Stomach (tissue), 8 donors: ENCODE measurements at regions not wholly inside any gene's neighbourhood (a gene's known extent, or its start where the extent isn't known, plus 50 kb on each side); places are given as distances from the start of the nearest gene placed in this dataset.

Experiments
- DNase-seq, 2 donors: peaks; one replicate each; pipeline versions ENCODE4 v3.0.0 to v3.0.0-alpha.2; 2013 to 2019
- H3K27ac ChIP-seq, 5 donors: fragments of 200-600 bp in 4 of 5; sonication (generic) in 4 of 5; one replicate each; pipeline ENCODE4 v1.5.1; 2013 to 2019; ENCODE audit warnings: mild to moderate bottlenecking in 1 of 5, moderate library complexity in 1 of 5
- H3K27me3 ChIP-seq, 3 donors: fragments of 200-600 bp; sonication (generic); one replicate each; pipeline ENCODE4 v1.5.1; 2017 to 2019; ENCODE audit warnings: mixed run types in 1 of 3
- H3K36me3 ChIP-seq, 4 donors: fragments of 200-600 bp; sonication (generic); 1 replicate in 3 of 4; 2 replicates in 1 of 4; pipeline ENCODE4 v1.5.1; 2016 to 2019
- H3K4me1 ChIP-seq, 4 donors: fragments of 200-600 bp; sonication (generic); one replicate each; pipeline ENCODE4 v1.5.1; 2016 to 2019
- H3K4me3 ChIP-seq, 4 donors: fragments of 200-600 bp; sonication (generic) in 3 of 4; one replicate each; pipeline ENCODE4 v1.5.1; 2016 to 2019; ENCODE audit warnings: mild to moderate bottlenecking in 1 of 4
- H3K9me3 ChIP-seq, 4 donors: fragments of 200-600 bp; sonication (generic); one replicate each; pipeline ENCODE4 v1.5.1; 2016 to 2019
- EP300 ChIP-seq: sonication (generic); formaldehyde crosslinking; IDR thresholded peaks from one replicate; pipeline ENCODE4 v1.6.1; 2017; ENCODE audit warnings: antibody characterized with exemption
- POLR2A ChIP-seq, 4 donors: fragments of 450-650 bp; IDR thresholded peaks; one replicate each; pipeline ENCODE4 v1.6.1; 2016; ENCODE audit warnings: antibody characterized with exemption in 4 of 4, control low read depth in 2 of 4, mild to moderate bottlenecking in 1 of 4, moderate library complexity in 1 of 4
- POLR2AphosphoS5 ChIP-seq, 3 donors: sonication (generic); formaldehyde crosslinking; IDR thresholded peaks; one replicate each; pipeline ENCODE4 v1.6.1; 2016; ENCODE audit warnings: antibody characterized with exemption in 3 of 3
- WGBS, 5 donors: extraction: QIAGEN DNeasy Blood & Tissue Kit in 3 of 5; methylation state at CpG; one replicate each; pipeline versions ENCODE4 v1.1.5 to v1.1.7; 2013 to 2018; 5-methylcytosine and 5-hydroxymethylcytosine counted together
- intact Hi-C: fragments of 100-400 bp; cut with DNase I; formaldehyde crosslinking; loops from one replicate; pipeline ENCODE4 v1.15.1; 2023; ENCODE audit warnings: low total_unique reads
- TF ChIP-seq, protein P1 (sequence below), 7 experiments: fragments of 450-650 bp in 4 of 7; fragments of 200-600 bp in 3 of 7; sonication (generic) in 3 of 7; IDR thresholded peaks; one replicate each; pipeline ENCODE4 v1.5.1; 2016 to 2019; ENCODE audit warnings: antibody characterized with exemption in 7 of 7, control low read depth in 2 of 7, mild to moderate bottlenecking in 1 of 7
- donor health status: healthy with polysubstance abuse.
- donor health status: Bipolar disorder and iron deficiency.
- donor health status: healthy.

DNA sequence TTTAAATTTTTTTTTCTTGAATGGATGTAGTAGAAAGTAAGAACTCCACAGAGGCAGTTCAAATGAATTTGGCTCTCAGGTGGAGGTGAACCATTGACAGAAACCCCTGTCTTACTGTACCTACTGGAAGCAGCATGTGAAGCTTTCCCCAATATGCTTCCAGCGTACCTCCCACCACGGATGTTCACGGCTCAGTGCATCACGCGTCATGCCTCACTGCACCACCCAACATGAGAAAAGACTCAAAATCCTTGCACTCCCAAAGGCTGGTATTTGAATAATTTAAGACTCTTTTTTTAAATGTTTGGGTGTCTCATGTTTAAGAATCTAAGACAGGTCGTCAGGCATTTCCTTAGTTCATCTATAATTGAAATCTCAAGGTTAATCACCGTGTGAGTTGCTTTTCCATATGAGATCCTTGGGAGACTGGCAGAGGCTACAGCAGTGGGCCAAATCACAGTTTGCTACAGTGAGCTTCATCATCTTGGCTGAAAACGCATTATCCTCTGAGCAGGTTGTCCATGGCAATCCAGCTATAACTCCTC lies 846.4 kb downstream of the DCDC2C start:
- no peak overlapping the region for H3K4me3 ChIP-seq
- TF ChIP-seq EP300 (no peak), POLR2A (IDR thresholded peaks at IDR 0.05) (no peak), POLR2AphosphoS5 (IDR thresholded peaks at IDR 0.05) (no peak)
- TF ChIP-seq, protein P1, sequence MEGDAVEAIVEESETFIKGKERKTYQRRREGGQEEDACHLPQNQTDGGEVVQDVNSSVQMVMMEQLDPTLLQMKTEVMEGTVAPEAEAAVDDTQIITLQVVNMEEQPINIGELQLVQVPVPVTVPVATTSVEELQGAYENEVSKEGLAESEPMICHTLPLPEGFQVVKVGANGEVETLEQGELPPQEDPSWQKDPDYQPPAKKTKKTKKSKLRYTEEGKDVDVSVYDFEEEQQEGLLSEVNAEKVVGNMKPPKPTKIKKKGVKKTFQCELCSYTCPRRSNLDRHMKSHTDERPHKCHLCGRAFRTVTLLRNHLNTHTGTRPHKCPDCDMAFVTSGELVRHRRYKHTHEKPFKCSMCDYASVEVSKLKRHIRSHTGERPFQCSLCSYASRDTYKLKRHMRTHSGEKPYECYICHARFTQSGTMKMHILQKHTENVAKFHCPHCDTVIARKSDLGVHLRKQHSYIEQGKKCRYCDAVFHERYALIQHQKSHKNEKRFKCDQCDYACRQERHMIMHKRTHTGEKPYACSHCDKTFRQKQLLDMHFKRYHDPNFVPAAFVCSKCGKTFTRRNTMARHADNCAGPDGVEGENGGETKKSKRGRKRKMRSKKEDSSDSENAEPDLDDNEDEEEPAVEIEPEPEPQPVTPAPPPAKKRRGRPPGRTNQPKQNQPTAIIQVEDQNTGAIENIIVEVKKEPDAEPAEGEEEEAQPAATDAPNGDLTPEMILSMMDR (IDR thresholded peaks at IDR 0.05), result no peak
- no peaks in the 10 kb centered on the region for H3K36me3 ChIP-seq
- DNase-seq, result no peak
- no peaks in the 10 kb centered on the region for H3K27me3 ChIP-seq
- 82 to 87% (median 86%) methylated on average over 8 of the region's 8 CpGs for WGBS, 5 donors
- intact Hi-C loops, result no loop called here
- peaks cover 0 to 7% (median 0%) of the 10 kb centered on the region in 4 donors for H3K9me3 ChIP-seq
- H3K27ac ChIP-seq, result no peak overlapping the region
- no peaks in the 10 kb centered on the region for H3K4me1 ChIP-seq

DNA sequence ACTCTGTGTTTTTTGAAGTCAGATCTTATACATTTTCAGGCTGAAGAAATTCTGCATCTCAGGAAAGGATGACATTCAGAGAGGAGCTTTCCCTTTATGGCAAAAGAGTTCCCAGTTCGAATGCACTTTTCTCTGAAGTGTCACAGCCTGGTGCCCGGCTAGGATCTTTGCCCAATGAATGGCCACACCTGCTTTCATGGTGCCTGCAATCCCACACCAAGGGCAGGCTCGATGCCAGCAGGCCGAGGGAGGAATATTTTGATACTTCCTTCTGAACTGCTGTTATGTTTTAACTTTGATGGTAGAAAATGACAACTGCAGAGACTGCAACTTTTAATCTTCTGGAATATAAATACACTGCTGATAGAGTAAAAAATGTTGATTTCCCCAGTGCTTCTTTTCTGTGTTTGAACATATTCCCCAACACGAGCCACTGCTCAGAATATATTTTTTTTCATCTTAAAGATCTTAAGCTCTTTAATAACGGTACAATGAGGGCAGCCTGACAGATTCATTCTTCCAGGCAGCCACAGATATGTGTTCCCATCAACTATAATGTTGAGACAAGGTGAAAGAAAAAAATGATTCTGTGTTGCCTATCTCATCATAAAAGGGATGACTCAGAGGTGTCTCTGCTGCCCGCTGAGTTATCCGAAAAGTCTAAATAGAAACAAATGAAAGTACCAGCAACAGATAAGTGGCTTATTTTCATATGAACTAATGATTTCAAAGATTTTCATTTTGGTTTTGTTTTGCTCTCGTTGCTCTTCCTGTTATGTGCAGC lies 848.5 kb downstream of the DCDC2C start:
- no peak for TF ChIP-seq POLR2AphosphoS5 (IDR thresholded peaks at IDR 0.05)
- TF ChIP-seq, protein P1 (IDR thresholded peaks at IDR 0.05), result no peak
- TF ChIP-seq POLR2A (IDR thresholded peaks at IDR 0.05), result no peak
- TF ChIP-seq EP300, result no peak
- Histone ChIP-seq H3K27me3 (no peaks in the 10 kb centered on the region), H3K27ac (no peak overlapping the region), H3K4me1 (no peaks in the 10 kb centered on the region), H3K36me3 (no peaks in the 10 kb centered on the region), H3K9me3 (peaks cover 0 to 9% (median under 1%) of the 10 kb centered on the region in 4 donors), H3K4me3 (no peak overlapping the region)
- DNase-seq, result no peak
- WGBS, 5 donors, result 60 to 71% (median 69%) methylated on average over 9 of the region's 9 CpGs
- intact Hi-C loops, result no loop called here

DNA sequence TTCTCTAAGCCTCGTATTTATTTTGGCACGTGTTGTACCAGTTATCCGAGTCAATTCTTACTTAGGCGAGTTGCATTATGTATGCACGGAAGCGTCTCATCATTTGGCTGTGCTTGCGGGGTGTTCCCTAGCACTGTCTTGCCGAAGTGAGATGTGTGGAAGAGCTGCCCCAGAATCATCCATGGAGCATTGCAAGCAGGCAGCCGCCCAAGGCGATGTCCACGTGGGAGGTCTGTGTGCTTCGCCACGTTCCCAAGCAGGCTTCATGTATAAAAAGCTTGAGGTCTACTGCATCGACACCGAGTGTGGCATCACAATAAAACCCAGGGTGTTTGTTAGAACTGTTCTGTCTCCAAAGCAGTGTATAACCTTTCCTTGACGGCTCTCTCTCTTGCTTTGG lies 849.9 kb downstream of the DCDC2C start:
- Histone ChIP-seq H3K9me3 (peaks cover 0 to 9% (median 2%) of the 10 kb centered on the region in 4 donors), H3K4me1 (no peaks in the 10 kb centered on the region), H3K27ac (no peak overlapping the region), H3K4me3 (no peak overlapping the region), H3K36me3 (no peaks in the 10 kb centered on the region), H3K27me3 (no peaks in the 10 kb centered on the region)
- intact Hi-C loops, result no loop called here
- WGBS, 5 donors, result 62 to 83% (median 76%) methylated on average over 16 of the region's 16 CpGs
- DNase-seq, result peak in 1 of 2 donors; percentile 66
- TF ChIP-seq, protein P1 (IDR thresholded peaks at IDR 0.05), result no peak
- TF ChIP-seq POLR2AphosphoS5 (IDR thresholded peaks at IDR 0.05), result no peak
- no peak for TF ChIP-seq POLR2A (IDR thresholded peaks at IDR 0.05)
- TF ChIP-seq EP300, result no peak

DNA sequence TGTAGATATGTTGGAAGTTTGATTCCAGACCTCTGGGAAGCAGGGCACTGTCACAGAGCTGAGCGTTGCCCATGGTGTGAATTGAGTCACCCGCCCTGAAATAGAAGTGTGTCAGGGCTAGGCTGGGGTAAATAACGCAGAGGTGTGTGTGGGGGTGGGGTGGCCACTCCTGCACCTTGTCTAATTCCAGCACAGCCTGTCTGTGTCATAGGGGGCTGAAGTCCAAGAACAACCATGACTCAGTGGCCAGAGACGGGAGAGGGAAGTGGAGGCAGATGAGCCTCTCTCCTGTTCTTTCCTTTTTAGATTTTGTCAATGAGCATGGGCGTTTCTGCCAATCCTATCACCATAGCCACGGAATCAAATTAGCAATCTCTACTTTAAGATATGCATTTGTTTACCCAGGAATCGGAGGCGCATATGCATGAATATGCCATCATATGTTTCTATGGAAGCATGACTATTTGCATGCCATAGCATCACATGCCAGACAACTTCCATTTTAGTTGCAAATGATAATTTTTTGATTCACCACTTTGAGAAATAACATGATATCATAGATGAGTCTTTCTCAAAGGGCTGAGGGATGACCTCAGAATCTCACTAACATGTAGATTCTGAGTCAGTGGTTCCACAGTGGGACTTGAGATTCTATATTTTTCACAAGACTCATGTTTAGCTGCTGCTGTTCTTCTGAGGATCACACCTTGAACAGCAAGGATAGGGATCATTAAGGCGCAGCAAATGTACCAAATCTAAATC lies 852.9 kb downstream of the DCDC2C start:
- Histone ChIP-seq H3K4me1 (no peaks in the 10 kb centered on the region), H3K36me3 (no peaks in the 10 kb centered on the region), H3K4me3 (no peak overlapping the region), H3K27ac (no peak overlapping the region), H3K27me3 (no peaks in the 10 kb centered on the region), H3K9me3 (peaks cover 0 to 5% (median 2%) of the 10 kb centered on the region in 4 donors)
- no peak for DNase-seq
- TF ChIP-seq POLR2AphosphoS5 (IDR thresholded peaks at IDR 0.05), result no peak
- intact Hi-C loops, result no loop called here
- 62 to 70% (median 63%) methylated on average over 9 of the region's 9 CpGs for WGBS, 5 donors
